ENCODE measurements at regions not wholly inside any gene's neighbourhood (a gene's known extent, or its start where the extent isn't known, plus 50 kb on each side); places are given as distances from the start of the nearest gene placed in this dataset.
"Not testable (repeated sequence)": the region's sequence is repeated elsewhere in the genome, so short reads cannot be mapped to it uniquely, and the experiment has no call there.

DNA sequence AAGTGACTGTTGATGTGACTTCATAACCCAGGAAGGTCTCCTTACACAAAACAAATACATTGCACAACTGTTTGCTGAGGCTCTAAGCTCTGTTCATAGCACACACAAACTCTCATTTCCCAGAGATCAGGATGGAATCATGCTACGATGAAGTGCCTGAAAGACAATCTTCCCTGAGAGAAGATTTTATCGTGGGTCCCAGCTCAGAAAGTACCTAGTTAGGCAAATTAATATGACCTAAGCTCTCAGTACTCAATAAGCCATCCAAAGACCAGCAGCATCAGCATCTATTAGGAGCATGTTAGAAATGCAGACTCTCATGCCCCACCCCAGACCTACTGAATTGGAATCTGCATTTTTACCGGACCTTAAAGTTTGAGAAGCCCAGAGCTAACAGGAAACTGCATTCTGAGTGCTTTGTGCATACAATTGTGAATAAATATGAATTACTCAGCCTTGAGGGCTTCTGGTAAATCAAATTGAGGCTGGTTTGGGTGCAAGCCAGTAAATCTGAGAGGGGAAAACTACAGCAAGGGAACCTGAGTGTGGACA, 161.5 kb upstream of the C2CD4B start:
- TF ChIP-seq POLR2AphosphoS5 (IDR thresholded peaks at IDR 0.05; ENCODE audit: insufficient read depth in 1 of 2, low read depth in 1 of 2) (no peak), POLR2A (IDR thresholded peaks at IDR 0.05) (no peak)
- TF ChIP-seq, protein P1, sequence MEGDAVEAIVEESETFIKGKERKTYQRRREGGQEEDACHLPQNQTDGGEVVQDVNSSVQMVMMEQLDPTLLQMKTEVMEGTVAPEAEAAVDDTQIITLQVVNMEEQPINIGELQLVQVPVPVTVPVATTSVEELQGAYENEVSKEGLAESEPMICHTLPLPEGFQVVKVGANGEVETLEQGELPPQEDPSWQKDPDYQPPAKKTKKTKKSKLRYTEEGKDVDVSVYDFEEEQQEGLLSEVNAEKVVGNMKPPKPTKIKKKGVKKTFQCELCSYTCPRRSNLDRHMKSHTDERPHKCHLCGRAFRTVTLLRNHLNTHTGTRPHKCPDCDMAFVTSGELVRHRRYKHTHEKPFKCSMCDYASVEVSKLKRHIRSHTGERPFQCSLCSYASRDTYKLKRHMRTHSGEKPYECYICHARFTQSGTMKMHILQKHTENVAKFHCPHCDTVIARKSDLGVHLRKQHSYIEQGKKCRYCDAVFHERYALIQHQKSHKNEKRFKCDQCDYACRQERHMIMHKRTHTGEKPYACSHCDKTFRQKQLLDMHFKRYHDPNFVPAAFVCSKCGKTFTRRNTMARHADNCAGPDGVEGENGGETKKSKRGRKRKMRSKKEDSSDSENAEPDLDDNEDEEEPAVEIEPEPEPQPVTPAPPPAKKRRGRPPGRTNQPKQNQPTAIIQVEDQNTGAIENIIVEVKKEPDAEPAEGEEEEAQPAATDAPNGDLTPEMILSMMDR (IDR thresholded peaks at IDR 0.05), result no peak
- Histone ChIP-seq H3K4me1 (no peaks in the 10 kb centered on the region), H3K36me3 (no peaks in the 10 kb centered on the region), H3K9me3 (no peaks in the 10 kb centered on the region), H3K27me3 (no peaks in the 10 kb centered on the region), H3K4me3 (no peak overlapping the region), H3K27ac (no peak overlapping the region)
- intact Hi-C loops (cut with DNase I), result no loop called here
- DNase-seq (ENCODE audit: extremely low spot score in 2 of 2), result no peak

DNA sequence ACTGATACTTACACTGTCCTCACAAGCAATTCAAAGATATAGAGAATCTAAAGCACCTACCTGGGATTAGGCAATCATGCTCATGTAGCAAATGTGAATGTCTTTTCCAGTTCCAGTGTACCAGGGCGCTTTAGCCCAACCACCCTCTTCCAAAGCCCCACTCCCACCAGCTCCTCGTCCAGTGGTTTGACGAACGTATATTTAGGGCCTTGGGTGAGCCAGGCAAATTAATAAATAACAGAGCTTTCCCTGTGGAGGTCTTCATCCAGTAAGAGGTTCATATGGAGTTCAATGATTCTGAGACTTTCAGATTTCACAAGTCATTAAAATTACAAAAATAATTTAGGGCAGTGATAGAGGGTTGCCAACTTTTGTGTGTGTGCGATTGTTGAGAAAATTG, 162.3 kb upstream of the C2CD4B start:
- no peaks in the 10 kb centered on the region for H3K9me3 ChIP-seq
- no peaks in the 10 kb centered on the region for H3K4me1 ChIP-seq
- intact Hi-C loops (cut with DNase I), result no loop called here
- TF ChIP-seq, protein P1 (IDR thresholded peaks at IDR 0.05), result no peak
- TF ChIP-seq POLR2A (IDR thresholded peaks at IDR 0.05) (no peak), POLR2AphosphoS5 (IDR thresholded peaks at IDR 0.05; ENCODE audit: insufficient read depth in 1 of 2, low read depth in 1 of 2) (no peak)
- H3K27me3 ChIP-seq, result no peaks in the 10 kb centered on the region
- no peak overlapping the region for H3K27ac ChIP-seq
- no peaks in the 10 kb centered on the region for H3K36me3 ChIP-seq
- DNase-seq (ENCODE audit: extremely low spot score in 2 of 2), result no peak
- H3K4me3 ChIP-seq, result no peak overlapping the region

DNA sequence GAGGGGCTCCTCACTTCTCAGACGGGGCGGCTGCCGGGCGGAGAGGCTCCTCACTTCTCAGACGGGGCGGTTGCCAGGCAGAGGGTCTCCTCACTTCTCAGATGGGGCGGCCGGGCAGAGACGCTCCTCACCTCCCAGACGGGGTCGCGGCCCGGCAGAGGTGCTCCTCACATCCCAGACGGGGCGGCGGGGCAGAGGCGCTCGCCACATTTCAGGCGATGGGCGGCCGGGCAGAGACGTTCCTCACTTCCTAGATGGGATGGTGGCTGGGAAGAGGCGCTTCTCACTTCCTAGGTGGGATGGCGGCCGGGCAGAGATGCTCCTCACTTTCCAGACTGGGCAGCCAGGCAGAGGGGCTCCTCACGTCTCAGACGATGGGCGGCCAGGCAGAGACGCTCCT, 167.4 kb upstream of the C2CD4B start:
- DNase-seq (ENCODE audit: extremely low spot score in 2 of 2); H3K4me1 ChIP-seq; H3K36me3 ChIP-seq; intact Hi-C loops (cut with DNase I); H3K4me3 ChIP-seq; H3K27ac ChIP-seq; H3K9me3 ChIP-seq; H3K27me3 ChIP-seq: not testable (repeated sequence)

DNA sequence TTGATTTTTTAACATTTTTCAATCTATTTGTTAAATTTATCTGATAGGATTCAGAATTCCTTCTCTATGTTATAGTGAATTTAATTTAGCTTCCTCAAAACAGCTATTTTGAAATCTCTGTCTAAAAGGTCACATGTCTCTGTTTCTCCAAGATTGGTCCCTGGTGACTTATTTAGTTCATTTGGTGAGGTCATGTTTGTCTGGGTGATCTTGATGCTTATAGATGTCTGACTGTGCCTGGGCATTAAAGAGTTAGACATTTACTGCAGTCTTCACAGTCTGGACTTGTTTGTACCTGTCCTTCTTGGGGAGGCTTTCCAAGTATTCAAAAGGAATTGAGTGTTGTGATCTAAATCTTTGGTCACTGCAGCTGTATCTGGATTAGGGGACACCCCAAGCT, 169.5 kb upstream of the C2CD4B start:
- no peaks in the 10 kb centered on the region for H3K4me1 ChIP-seq
- TF ChIP-seq POLR2AphosphoS5 (IDR thresholded peaks at IDR 0.05; ENCODE audit: insufficient read depth in 1 of 2, low read depth in 1 of 2) (no peak), POLR2A (IDR thresholded peaks at IDR 0.05) (no peak)
- TF ChIP-seq, protein P1 (IDR thresholded peaks at IDR 0.05), result no peak
- no peak overlapping the region for H3K4me3 ChIP-seq
- no peak overlapping the region for H3K27ac ChIP-seq
- no peaks in the 10 kb centered on the region for H3K27me3 ChIP-seq
- no peaks in the 10 kb centered on the region for H3K9me3 ChIP-seq
- intact Hi-C loops (cut with DNase I), result no loop called here
- H3K36me3 ChIP-seq, result no peaks in the 10 kb centered on the region
- no peak for DNase-seq (ENCODE audit: extremely low spot score in 2 of 2)

DNA sequence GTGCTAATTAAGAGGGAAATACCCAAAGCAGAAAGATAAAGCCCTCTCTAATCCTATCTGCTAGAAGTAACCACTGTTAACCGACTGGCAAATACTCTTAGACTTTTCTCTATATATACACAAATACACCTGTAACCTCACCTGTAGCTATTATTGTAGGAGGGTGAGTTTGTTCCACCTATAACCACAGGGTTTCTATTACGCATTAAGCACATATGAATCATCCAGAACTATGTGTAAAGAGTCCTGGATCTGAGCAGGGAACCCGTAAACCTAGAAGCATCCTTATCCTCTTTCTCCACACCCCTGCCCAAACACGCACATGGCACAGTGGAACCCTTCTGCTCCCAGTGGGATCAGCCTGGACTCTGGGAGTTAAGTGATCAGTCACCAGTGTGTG, 172.8 kb upstream of the C2CD4B start:
- TF ChIP-seq, protein P1 (IDR thresholded peaks at IDR 0.05), result no peak
- TF ChIP-seq POLR2AphosphoS5 (IDR thresholded peaks at IDR 0.05; ENCODE audit: insufficient read depth in 1 of 2, low read depth in 1 of 2) (no peak), POLR2A (IDR thresholded peaks at IDR 0.05) (no peak)
- H3K36me3 ChIP-seq, result no peaks in the 10 kb centered on the region
- intact Hi-C loops (cut with DNase I), result no loop called here
- no peak overlapping the region for H3K27ac ChIP-seq
- H3K4me1 ChIP-seq, result no peaks in the 10 kb centered on the region
- no peaks in the 10 kb centered on the region for H3K9me3 ChIP-seq
- H3K4me3 ChIP-seq, result no peak overlapping the region
- no peak for DNase-seq (ENCODE audit: extremely low spot score in 2 of 2)
- H3K27me3 ChIP-seq, result no peaks in the 10 kb centered on the region
